Breast epithelium (tissue), 3 donors: ENCODE measurements at regions not wholly inside any gene's neighbourhood (a gene's known extent, or its start where the extent isn't known, plus 50 kb on each side); places are given as distances from the start of the nearest gene placed in this dataset.

Source experiments
- CTCF ChIP-seq, 3 donors: fragments of 450-650 bp; IDR thresholded peaks; one replicate each; pipeline ENCODE4 v1.5.1; 2016 to 2017; ENCODE audit warnings: antibody characterized with exemption in 3 of 3, mild to moderate bottlenecking in 3 of 3, moderate library complexity in 3 of 3
- POLR2A ChIP-seq: fragments of 450-650 bp; IDR thresholded peaks from one replicate; pipeline ENCODE4 v1.6.1; 2016; ENCODE audit warnings: antibody characterized with exemption, mild to moderate bottlenecking, moderate library complexity
- POLR2AphosphoS5 ChIP-seq, 3 donors: sonication (generic); formaldehyde crosslinking; IDR thresholded peaks; one replicate each; pipeline ENCODE4 v1.6.1; 2017; ENCODE audit warnings: antibody characterized with exemption in 3 of 3

- TF ChIP-seq CTCF (IDR thresholded peaks at IDR 0.05) (no peak), POLR2A (no peak), POLR2AphosphoS5 (IDR thresholded peaks at IDR 0.05) (no peak)
These were observed 93.4 kb upstream of the TSC22D1 start for GRCh38 chr13:44669534-44669933.
